ENCODE measurements at regions not wholly inside any gene's neighbourhood (a gene's known extent, or its start where the extent isn't known, plus 50 kb on each side); places are given as distances from the start of the nearest gene placed in this dataset.
"Not testable (repeated sequence)": the region's sequence is repeated elsewhere in the genome, so short reads cannot be mapped to it uniquely, and the experiment has no call there.

DNA sequence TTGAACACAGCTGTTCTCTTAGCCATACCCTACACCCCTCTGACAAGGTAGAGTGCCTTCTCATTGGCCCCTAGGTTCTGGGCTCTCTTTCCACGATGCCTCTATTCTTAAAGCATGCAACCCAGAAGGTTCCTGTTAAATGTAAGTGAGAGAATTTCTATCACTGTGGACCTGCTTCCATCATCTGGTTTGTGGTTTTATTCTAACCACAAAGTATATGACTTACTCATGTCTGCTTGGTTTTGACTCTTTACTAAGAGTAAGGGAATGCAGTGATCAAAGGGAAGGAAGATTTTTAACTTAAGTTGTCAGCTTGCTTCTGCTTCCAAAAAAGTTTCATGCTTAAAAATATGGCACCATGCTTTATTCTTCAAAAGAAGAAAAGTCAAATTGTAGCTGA is 80.2 kb downstream of the ANKEF1 start:
- peak; percentile 89 for DNase-seq (ENCODE audit: low read depth)
- in situ Hi-C loops (cut with HindIII; ENCODE audit: low sequenced_read_pairs) = no loop called here
- no peak overlapping the region for H3K4me3 ChIP-seq (ENCODE audit: low read depth, low read length)

DNA sequence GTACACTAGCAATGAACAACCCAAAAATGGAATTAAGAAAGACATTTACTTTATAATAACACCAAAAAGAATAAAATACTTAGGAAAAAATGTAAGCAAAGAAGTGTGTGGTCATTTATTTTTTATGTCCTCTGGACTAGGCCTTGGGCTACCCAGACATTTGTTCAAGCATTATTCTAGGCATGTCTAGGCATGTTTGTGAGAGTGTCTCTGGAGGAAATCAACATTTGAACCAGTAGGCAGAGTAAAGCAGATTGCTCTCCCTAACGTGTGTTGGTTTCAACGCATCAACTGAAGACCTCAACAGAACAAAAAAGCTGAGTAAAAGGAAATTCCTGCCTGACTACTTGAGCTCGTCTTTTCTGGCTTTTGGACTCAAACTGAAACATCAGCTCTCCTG is 84.5 kb downstream of the ANKEF1 start:
- TF ChIP-seq, protein P1, sequence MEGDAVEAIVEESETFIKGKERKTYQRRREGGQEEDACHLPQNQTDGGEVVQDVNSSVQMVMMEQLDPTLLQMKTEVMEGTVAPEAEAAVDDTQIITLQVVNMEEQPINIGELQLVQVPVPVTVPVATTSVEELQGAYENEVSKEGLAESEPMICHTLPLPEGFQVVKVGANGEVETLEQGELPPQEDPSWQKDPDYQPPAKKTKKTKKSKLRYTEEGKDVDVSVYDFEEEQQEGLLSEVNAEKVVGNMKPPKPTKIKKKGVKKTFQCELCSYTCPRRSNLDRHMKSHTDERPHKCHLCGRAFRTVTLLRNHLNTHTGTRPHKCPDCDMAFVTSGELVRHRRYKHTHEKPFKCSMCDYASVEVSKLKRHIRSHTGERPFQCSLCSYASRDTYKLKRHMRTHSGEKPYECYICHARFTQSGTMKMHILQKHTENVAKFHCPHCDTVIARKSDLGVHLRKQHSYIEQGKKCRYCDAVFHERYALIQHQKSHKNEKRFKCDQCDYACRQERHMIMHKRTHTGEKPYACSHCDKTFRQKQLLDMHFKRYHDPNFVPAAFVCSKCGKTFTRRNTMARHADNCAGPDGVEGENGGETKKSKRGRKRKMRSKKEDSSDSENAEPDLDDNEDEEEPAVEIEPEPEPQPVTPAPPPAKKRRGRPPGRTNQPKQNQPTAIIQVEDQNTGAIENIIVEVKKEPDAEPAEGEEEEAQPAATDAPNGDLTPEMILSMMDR (IDR thresholded peaks at IDR 0.05; ENCODE audit: low read depth, low read length, missing control alignments) = no peak
- H3K4me3 ChIP-seq (ENCODE audit: low read depth, low read length) = no peak overlapping the region
- no peak for DNase-seq (ENCODE audit: low read depth)
- in situ Hi-C loops (cut with HindIII; ENCODE audit: low sequenced_read_pairs) = no loop called here

More for the DNA sequence above, 80.2 kb downstream of the ANKEF1 start:
- TF ChIP-seq, protein P1 (IDR thresholded peaks at IDR 0.05; ENCODE audit: low read depth, low read length, missing control alignments) = no peak

DNA sequence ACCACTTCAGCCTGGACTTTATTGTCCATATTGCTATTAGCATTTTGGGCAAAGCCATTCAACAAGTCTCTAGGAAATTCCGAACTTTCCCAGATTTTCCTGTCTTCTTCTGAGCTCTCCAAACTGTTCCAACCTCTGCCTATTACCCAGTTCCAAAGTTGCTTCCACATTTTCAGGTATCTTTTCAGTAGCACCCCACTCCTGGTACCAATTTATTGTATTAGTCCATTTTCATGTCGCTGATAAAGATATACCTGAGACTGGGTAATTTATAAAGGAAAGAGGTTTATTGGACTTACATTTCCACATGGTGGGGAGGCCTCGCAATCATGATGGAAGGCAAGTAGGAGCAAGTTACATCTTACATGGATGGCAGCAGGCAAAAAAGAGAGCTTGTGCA is 90.1 kb downstream of the ANKEF1 start:
- in situ Hi-C loops (cut with HindIII; ENCODE audit: low sequenced_read_pairs); DNase-seq (ENCODE audit: low read depth); H3K4me3 ChIP-seq (ENCODE audit: low read depth, low read length): not testable (repeated sequence)

DNA sequence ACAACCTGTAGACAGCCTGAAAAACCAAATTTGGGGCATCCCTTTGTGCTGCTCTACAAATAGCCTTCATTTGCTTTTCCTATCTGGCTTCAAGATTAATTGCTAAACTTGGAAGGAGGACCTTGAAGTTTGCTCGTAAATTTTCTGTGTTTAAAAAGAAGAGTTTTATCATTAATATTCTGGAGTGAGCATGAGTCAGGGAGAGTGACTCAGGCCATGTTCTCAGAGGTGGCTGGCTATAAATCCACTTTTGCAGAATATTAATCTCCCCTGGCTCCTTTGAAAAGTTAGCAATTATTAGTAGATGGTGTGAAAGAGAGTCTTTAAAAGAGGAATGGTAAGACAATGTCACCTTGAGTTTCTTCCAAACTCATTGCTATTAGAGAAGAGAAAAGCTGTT is 91.0 kb downstream of the ANKEF1 start:
- DNase-seq (ENCODE audit: low read depth) = no peak
- in situ Hi-C loops (cut with HindIII; ENCODE audit: low sequenced_read_pairs) = no loop called here

DNA sequence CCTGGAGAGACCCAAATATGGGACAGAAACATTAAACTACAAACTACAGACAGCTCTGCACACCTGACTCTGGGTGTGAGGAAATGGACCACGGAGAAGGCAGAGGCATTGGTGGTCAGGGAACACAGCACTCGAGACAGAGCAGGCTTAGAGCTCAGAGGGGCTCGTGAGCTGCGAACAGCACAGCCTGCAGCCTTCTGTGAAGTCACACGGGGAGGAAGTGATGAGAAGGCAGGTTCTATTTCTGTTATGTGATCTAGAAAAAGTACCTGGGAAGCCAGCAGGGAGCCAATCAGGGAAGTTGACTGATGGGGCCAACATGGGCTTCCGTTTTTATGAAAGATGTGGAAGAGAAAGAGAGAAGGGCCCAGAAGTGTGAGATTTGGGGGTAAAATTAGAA is 88.9 kb upstream of the SNAP25 start:
- TF ChIP-seq, protein P1 (IDR thresholded peaks at IDR 0.05; ENCODE audit: low read depth, low read length, missing control alignments) = no peak
- H3K4me3 ChIP-seq (ENCODE audit: low read depth, low read length) = no peak overlapping the region
- no peak for DNase-seq (ENCODE audit: low read depth)
- in situ Hi-C loops (cut with HindIII; ENCODE audit: low sequenced_read_pairs) = no loop called here

More for the DNA sequence above, 91.0 kb downstream of the ANKEF1 start:
- TF ChIP-seq, protein P1 (IDR thresholded peaks at IDR 0.05; ENCODE audit: low read depth, low read length, missing control alignments) = no peak
- H3K4me3 ChIP-seq (ENCODE audit: low read depth, low read length) = no peak overlapping the region

DNA sequence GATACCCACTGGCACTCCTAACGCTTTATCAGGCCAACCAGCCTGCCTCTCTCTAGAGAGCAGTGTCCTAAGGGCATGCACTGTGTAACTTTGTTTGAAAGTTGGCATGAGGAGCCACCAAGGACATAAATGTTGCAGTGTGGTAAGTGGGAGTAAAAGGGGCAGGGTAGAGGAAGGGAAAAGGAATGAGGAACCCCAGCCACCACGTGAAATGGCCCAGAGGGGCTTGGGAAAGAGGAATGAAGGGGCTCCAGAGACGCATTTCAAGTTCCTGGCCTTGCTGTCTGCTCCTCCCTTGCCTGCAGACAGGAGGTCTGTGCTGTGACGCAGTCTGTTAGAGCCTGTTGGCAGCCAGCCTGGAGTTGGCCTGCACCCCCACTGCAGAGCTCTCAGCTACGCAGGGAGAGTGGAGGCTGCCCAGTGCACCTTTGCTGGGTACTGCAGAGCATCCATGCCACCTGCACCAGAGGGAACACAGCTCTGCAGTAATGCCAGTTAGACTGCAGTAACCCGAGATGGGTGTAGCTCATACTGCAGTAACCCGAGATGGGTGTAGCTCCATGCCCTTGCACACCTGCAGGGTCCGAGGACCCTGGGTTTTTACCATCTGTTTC is 86.8 kb upstream of the SNAP25 start:
- TF ChIP-seq, protein P1 (IDR thresholded peaks at IDR 0.05; ENCODE audit: low read depth, low read length, missing control alignments) = peak; percentile 6
- in situ Hi-C loops (cut with HindIII; ENCODE audit: low sequenced_read_pairs) = no loop called here
- no peak overlapping the region for H3K4me3 ChIP-seq (ENCODE audit: low read depth, low read length)
- peak; percentile 72 for DNase-seq (ENCODE audit: low read depth)

DNA sequence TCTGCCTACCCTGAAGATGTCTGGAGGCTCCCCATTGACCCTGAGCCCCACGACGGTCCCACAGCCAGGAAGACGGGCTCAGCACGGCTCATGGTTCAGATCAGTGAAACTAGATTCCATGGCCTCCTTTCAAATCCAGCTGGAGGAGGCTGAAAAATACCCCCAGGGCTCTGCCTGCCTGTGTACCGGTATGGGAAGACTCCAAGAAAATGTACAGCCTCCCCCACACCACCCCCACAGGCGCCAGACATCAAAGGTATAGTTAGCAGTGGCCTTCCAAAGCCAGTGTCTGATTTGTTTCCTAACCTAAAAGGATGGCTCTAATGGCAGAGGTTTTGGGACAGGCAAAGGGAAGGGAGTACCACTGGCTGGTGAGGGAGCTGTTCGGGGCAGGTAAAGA is 86.2 kb upstream of the SNAP25 start:
- TF ChIP-seq, protein P1 (IDR thresholded peaks at IDR 0.05; ENCODE audit: low read depth, low read length, missing control alignments) = no peak
- DNase-seq (ENCODE audit: low read depth) = no peak
- H3K4me3 ChIP-seq (ENCODE audit: low read depth, low read length) = no peak overlapping the region
- in situ Hi-C loops (cut with HindIII; ENCODE audit: low sequenced_read_pairs) = no loop called here

All from astrocyte of the cerebellum (primary cell).